Fibroblast of pulmonary artery (primary cell): ENCODE measurements at regions not wholly inside any gene's neighbourhood (a gene's known extent, or its start where the extent isn't known, plus 50 kb on each side); places are given as distances from the start of the nearest gene placed in this dataset.

ENCODE experiments used
- DNase-seq: peaks from one replicate; pipeline ENCODE4 v3.0.0-alpha.2; 2010; ENCODE audit warnings: low read depth
- H3K4me3 ChIP-seq: replicated peaks from 2 replicates; pipeline ENCODE4 v1.5.1; 2011; ENCODE audit warnings: low read depth, mild to moderate bottlenecking, control low read depth, low read length, moderate library complexity
- CTCF ChIP-seq: IDR thresholded peaks from 2 replicates; pipeline ENCODE4 v1.5.1; 2011; ENCODE audit warnings: mild to moderate bottlenecking, control low read depth, low read length, inconsistent platforms; ENCODE audit errors: missing control alignments

DNA sequence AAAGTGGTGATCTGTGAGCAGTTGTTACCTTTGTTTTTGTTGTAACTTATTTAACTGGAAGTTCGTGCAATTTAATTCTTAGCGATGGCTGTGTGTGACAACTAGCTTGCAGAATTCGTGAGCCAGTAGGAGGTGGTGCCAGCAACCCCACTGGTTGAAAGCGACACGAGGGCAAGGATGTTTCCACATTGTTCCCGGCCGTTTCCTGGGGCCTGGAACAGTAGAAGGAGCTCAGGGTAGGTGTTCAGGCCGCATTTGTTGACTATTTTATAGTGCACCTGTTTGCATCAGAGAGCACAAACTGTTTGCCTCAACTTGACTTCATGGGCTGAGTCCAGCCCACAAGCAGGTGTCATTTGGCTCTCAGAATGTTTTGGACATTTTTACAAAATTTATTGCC is 112.1 kb upstream of the PTPN1 start:
- no peak for DNase-seq
- TF ChIP-seq CTCF: no peak

DNA sequence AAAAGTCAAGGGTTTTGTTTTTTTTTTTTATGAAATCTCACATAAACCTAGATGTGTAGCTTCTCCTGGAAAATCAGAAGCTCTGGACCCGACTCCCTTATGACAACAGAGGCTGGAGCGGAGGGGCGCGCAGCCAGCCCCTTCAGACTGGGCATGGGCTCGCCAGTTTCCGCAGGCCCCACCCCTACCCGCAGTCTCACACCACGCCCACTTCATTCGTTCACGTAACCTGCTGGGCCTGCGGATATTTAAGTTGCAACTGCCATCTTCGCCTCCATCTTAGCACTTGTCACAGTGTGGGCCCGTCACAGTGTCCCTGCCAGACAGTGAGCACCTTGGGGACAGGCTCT is 111.7 kb upstream of the PTPN1 start:
- no peak overlapping the region for H3K4me3 ChIP-seq
- no peak for DNase-seq
- no peak for TF ChIP-seq CTCF

More for the DNA sequence above, 112.1 kb upstream of the PTPN1 start:
- H3K4me3 ChIP-seq: no peak overlapping the region

GRCh38 chr20:50398821-50399554 is 111.2 kb upstream of the PTPN1 start:
- no peak for TF ChIP-seq CTCF
- no peak for DNase-seq
- no peak overlapping the region for H3K4me3 ChIP-seq

GRCh38 chr20:50399555-50399916 is 110.6 kb upstream of the PTPN1 start:
- TF ChIP-seq CTCF: no peak
- no peak overlapping the region for H3K4me3 ChIP-seq
- DNase-seq: no peak

- peak; percentile 63 for DNase-seq
- TF ChIP-seq CTCF: no peak
- no peak overlapping the region for H3K4me3 ChIP-seq
Observed at GRCh38 chr20:50399917-50400704, 110.1 kb upstream of the PTPN1 start.

GRCh38 chr20:50400705-50401586 is 109.2 kb upstream of the PTPN1 start:
- TF ChIP-seq CTCF: no peak
- no peak for DNase-seq
- H3K4me3 ChIP-seq: no peak overlapping the region
